B cell (primary cell): ENCODE measurements at regions not wholly inside any gene's neighbourhood (a gene's known extent, or its start where the extent isn't known, plus 50 kb on each side); places are given as distances from the start of the nearest gene placed in this dataset.

ENCODE experiments used
- ATAC-seq: fragments of 200-7000 bp; cut with Tn5 transposase; one replicate; pipeline ENCODE4 v1.10.0; 2021; ENCODE audit warnings: low read depth, mild to moderate bottlenecking, moderate number of reproducible peaks, moderate library complexity
- CTCF ChIA-PET: fragments of 350-600 bp; sonication (Branson Sonifier 250); formaldehyde crosslinking; loops from one replicate; lab custom pipeline; 2021; ENCODE audit warnings: antibody characterized with exemption, inconsistent platforms; lab: Charles Lee
- POLR2A ChIA-PET: fragments of 350-600 bp; sonication (Branson Sonifier 250); formaldehyde crosslinking; loops from one replicate; lab custom pipeline; 2021; ENCODE audit warnings: antibody characterized with exemption; lab: Charles Lee
- DNase-seq: peaks from one replicate; pipeline ENCODE4 v3.0.0; 2013
- H2AFZ ChIP-seq: 2 replicates; pipeline ENCODE4 v1.6.1; 2012; ENCODE audit warnings: mild to moderate bottlenecking, low read depth, low read length; ENCODE audit not compliant: insufficient read depth, poor library complexity, severe bottlenecking
- H3K27ac ChIP-seq, 2 donors: 1 replicate in 1 of 2; 2 replicates in 1 of 2; pipeline ENCODE4 v1.5.1; 2012 to 2013; ENCODE audit warnings: low read length in 2 of 2, mild to moderate bottlenecking in 2 of 2, moderate library complexity in 1 of 2
- H3K27me3 ChIP-seq, 4 experiments: fragments of 200-600 bp in 1 of 4; sonication (generic) in 1 of 4; replicated peaks in 1 of 4; 1 replicate in 2 of 4; 2 replicates in 2 of 4; pipeline versions ENCODE4 v1.6.1 to v1.7.0; 2013 to 2016; ENCODE audit warnings: low read length in 3 of 4, mild to moderate bottlenecking in 2 of 4, mixed read lengths in 1 of 4, moderate library complexity in 1 of 4; ENCODE audit not compliant: insufficient read depth in 4 of 4, control insufficient read depth in 3 of 4; ENCODE audit errors: control extremely low read depth in 1 of 4
- H3K36me3 ChIP-seq, 2 experiments: replicated peaks in 1 of 2; 1 replicate in 1 of 2; 2 replicates in 1 of 2; pipeline versions ENCODE4 v1.6.1 to v1.7.1; 2013; ENCODE audit warnings: low read length in 1 of 2; ENCODE audit not compliant: insufficient read depth in 2 of 2, control insufficient read depth in 1 of 2; ENCODE audit errors: control extremely low read depth in 1 of 2, extremely low read depth in 1 of 2
- H3K4me1 ChIP-seq, 2 donors: fragments of 200-600 bp in 1 of 2; sonication (generic) in 1 of 2; 1 replicate in 1 of 2; 2 replicates in 1 of 2; pipeline versions ENCODE4 v1.5.1 to v1.6.1; 2013 to 2017; ENCODE audit warnings: low read length in 2 of 2; ENCODE audit not compliant: control insufficient read depth in 2 of 2, insufficient read depth in 2 of 2
- H3K4me2 ChIP-seq: replicated peaks from 2 replicates; pipeline ENCODE3; 2012; ENCODE audit warnings: mild to moderate bottlenecking, low read depth, low read length; ENCODE audit not compliant: poor library complexity, severe bottlenecking
- H3K4me3 ChIP-seq, 5 experiments: fragments of 200-600 bp in 1 of 5; sonication (generic) in 1 of 5; 1 replicate in 3 of 5; 2 replicates in 2 of 5; pipeline versions ENCODE4 v1.5.1 to v1.7.0; 2011 to 2016; ENCODE audit warnings: low read length in 4 of 5, mild to moderate bottlenecking in 4 of 5, low read depth in 2 of 5, control low read depth in 1 of 5, moderate library complexity in 1 of 5; ENCODE audit not compliant: insufficient read depth in 1 of 5; ENCODE audit errors: control extremely low read depth in 1 of 5, extremely low read depth in 1 of 5
- H3K79me2 ChIP-seq: fragments of 200-600 bp; sonication (generic); one replicate; pipeline ENCODE4 v1.6.0; 2016; ENCODE audit warnings: low read length; ENCODE audit not compliant: control insufficient read depth, insufficient read depth
- H3K9ac ChIP-seq: fragments of 200-600 bp; sonication (generic); 2 replicates; pipeline ENCODE4 v1.6.1; 2017; ENCODE audit warnings: mild to moderate bottlenecking, low read length, moderate library complexity
- H3K9me3 ChIP-seq, 3 donors: one replicate each; pipeline versions ENCODE4 v1.6.1 to v1.7.1; 2013; ENCODE audit warnings: low read length in 2 of 3; ENCODE audit not compliant: control insufficient read depth in 2 of 3, insufficient read depth in 1 of 3; ENCODE audit errors: control extremely low read depth in 1 of 3
- H4K20me1 ChIP-seq: 2 replicates; pipeline ENCODE4 v1.6.0; 2012; ENCODE audit warnings: mild to moderate bottlenecking, low read length; ENCODE audit not compliant: insufficient read depth, control insufficient read depth, poor library complexity, severe bottlenecking
- H3K27ac Mint-ChIP-seq: one replicate; pipeline ENCODE4 v1.8.0; 2021; ENCODE audit warnings: mixed read lengths
- H3K27me3 Mint-ChIP-seq: one replicate; pipeline ENCODE4 v1.8.0; 2021; ENCODE audit warnings: mixed read lengths
- H3K4me1 Mint-ChIP-seq: one replicate; pipeline ENCODE4 v1.8.0; 2021; ENCODE audit warnings: mixed read lengths
- H3K4me3 Mint-ChIP-seq: one replicate; pipeline ENCODE4 v1.8.0; 2021; ENCODE audit warnings: mixed read lengths
- H3K9me3 Mint-ChIP-seq: one replicate; pipeline ENCODE4 v1.8.0; 2022; ENCODE audit warnings: mixed read lengths; ENCODE audit not compliant: insufficient read depth
- CTCF ChIP-seq: fragments of 200-600 bp; IDR thresholded peaks from one replicate; pipeline ENCODE4 v1.8.0; 2022; ENCODE audit warnings: antibody characterized with exemption, mild to moderate bottlenecking
- EZH2 ChIP-seq: IDR thresholded peaks from 2 replicates; pipeline ENCODE4 v1.6.1; 2012; ENCODE audit warnings: borderline replicate concordance, low read depth, mild to moderate bottlenecking, moderate library complexity, low read length; ENCODE audit not compliant: insufficient read depth, poor library complexity, severe bottlenecking
- WGBS: methylation state at CpG from one replicate; pipeline ENCODE4 v1.1.5; 2013; ENCODE audit warnings: missing lambda C conversion rate; ENCODE audit not compliant: insufficient coverage; 5-methylcytosine and 5-hydroxymethylcytosine counted together
- intact Hi-C: fragments of 100-400 bp; cut with micrococcal nuclease; formaldehyde crosslinking; loops from one replicate; pipeline ENCODE4 v1.10.0; 2022

GRCh38 chr10:84999929-85000328 is 671.5 kb downstream of the CCSER2 start:
- no peak overlapping the region for H2AFZ ChIP-seq
- TF ChIP-seq CTCF (no peak), EZH2 (no peak)
- H3K36me3 ChIP-seq, result no peaks in the 10 kb centered on the region
- ATAC-seq, result no peak
- H3K4me2 ChIP-seq, result no peak overlapping the region
- H3K27ac Mint-ChIP-seq, result no peak overlapping the region
- H3K9me3 Mint-ChIP-seq, result peaks cover 5% of the 10 kb centered on the region
- H3K4me3 ChIP-seq, result no peak overlapping the region
- no peaks in the 10 kb centered on the region for H3K4me1 Mint-ChIP-seq
- no peak overlapping the region for H3K27ac ChIP-seq
- no peak overlapping the region for H3K4me3 Mint-ChIP-seq
- no peaks in the 10 kb centered on the region for H4K20me1 ChIP-seq
- DNase-seq, result no peak
- CTCF ChIA-PET, result no interaction called here
- no peak overlapping the region for H3K9ac ChIP-seq
- WGBS, result 80% methylated on average over 2 of the region's 4 CpGs
- H3K79me2 ChIP-seq, result no peaks in the 10 kb centered on the region
- H3K4me1 ChIP-seq, result no peaks in the 10 kb centered on the region
- no peaks in the 10 kb centered on the region for H3K9me3 ChIP-seq
- POLR2A ChIA-PET, result no interaction called here
- H3K27me3 ChIP-seq, result no peaks in the 10 kb centered on the region
- intact Hi-C loops, result no loop called here
- H3K27me3 Mint-ChIP-seq, result no peaks in the 10 kb centered on the region

GRCh38 chr10:85003083-85003482 is 674.7 kb downstream of the CCSER2 start:
- H3K27ac Mint-ChIP-seq, result no peak overlapping the region
- Histone ChIP-seq H3K4me3 (no peak overlapping the region), H3K27ac (no peak overlapping the region), H2AFZ (no peak overlapping the region), H3K27me3 (no peaks in the 10 kb centered on the region), H4K20me1 (no peaks in the 10 kb centered on the region), H3K4me1 (no peaks in the 10 kb centered on the region), H3K36me3 (no peaks in the 10 kb centered on the region), H3K9ac (no peak overlapping the region), H3K79me2 (no peaks in the 10 kb centered on the region), H3K9me3 (no peaks in the 10 kb centered on the region), H3K4me2 (no peak overlapping the region)
- H3K4me1 Mint-ChIP-seq, result no peaks in the 10 kb centered on the region
- CTCF ChIA-PET, result no interaction called here
- no peak for TF ChIP-seq CTCF
- no peak for TF ChIP-seq EZH2
- intact Hi-C loops, result no loop called here
- peaks cover 3% of the 10 kb centered on the region for H3K9me3 Mint-ChIP-seq
- H3K27me3 Mint-ChIP-seq, result no peaks in the 10 kb centered on the region
- no peak for ATAC-seq
- POLR2A ChIA-PET, result no interaction called here
- no peak overlapping the region for H3K4me3 Mint-ChIP-seq
- no CpG with 5 or more reads among the region's 1 CpG for WGBS
- DNase-seq, result no peak
